ENCODE measurements at regions not wholly inside any gene's neighbourhood (a gene's known extent, or its start where the extent isn't known, plus 50 kb on each side); places are given as distances from the start of the nearest gene placed in this dataset.

GRCh38 chr16:17524656-17525055 is 53.9 kb upstream of the XYLT1 start:
- intact Hi-C loops (cut with DNase I; ENCODE audit: low total_unique reads), result no loop called here
- no peaks in the 10 kb centered on the region for H3K9me3 ChIP-seq
- TF ChIP-seq, protein P1, sequence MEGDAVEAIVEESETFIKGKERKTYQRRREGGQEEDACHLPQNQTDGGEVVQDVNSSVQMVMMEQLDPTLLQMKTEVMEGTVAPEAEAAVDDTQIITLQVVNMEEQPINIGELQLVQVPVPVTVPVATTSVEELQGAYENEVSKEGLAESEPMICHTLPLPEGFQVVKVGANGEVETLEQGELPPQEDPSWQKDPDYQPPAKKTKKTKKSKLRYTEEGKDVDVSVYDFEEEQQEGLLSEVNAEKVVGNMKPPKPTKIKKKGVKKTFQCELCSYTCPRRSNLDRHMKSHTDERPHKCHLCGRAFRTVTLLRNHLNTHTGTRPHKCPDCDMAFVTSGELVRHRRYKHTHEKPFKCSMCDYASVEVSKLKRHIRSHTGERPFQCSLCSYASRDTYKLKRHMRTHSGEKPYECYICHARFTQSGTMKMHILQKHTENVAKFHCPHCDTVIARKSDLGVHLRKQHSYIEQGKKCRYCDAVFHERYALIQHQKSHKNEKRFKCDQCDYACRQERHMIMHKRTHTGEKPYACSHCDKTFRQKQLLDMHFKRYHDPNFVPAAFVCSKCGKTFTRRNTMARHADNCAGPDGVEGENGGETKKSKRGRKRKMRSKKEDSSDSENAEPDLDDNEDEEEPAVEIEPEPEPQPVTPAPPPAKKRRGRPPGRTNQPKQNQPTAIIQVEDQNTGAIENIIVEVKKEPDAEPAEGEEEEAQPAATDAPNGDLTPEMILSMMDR (IDR thresholded peaks at IDR 0.05), result no peak
- no peak for TF ChIP-seq POLR2A (IDR thresholded peaks at IDR 0.05)
- no peaks in the 10 kb centered on the region for H3K27me3 ChIP-seq
- no peaks in the 10 kb centered on the region for H3K4me1 ChIP-seq
- no peak for DNase-seq
- H3K36me3 ChIP-seq, result no peaks in the 10 kb centered on the region
- H3K4me3 ChIP-seq, result no peak overlapping the region
- no peak overlapping the region for H3K27ac ChIP-seq

DNA sequence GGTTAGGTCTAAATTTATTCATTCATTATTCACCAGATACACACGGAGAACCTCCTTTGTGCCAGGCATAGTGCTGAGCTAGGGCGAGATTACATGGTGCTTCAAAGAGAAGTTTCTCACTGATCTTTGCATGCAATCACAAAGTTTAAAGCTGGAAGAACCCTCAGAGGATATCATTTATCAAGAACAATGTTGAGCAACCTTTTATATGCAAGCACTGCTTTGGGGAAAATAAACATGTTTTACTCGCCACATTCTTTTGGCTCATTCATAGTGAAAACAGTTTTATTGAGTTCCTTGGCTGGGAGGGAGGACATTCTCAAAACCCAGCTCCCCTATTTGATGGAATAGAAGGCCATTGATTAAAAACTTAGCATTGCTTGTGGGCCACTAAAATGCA is 49.8 kb upstream of the XYLT1 start:
- Histone ChIP-seq H3K4me3 (no peak overlapping the region), H3K9me3 (no peaks in the 10 kb centered on the region), H3K4me1 (no peaks in the 10 kb centered on the region), H3K27ac (no peak overlapping the region), H3K27me3 (no peaks in the 10 kb centered on the region), H3K36me3 (no peaks in the 10 kb centered on the region)
- no peak for DNase-seq
- intact Hi-C loops (cut with DNase I; ENCODE audit: low total_unique reads), result no loop called here
- TF ChIP-seq POLR2A (IDR thresholded peaks at IDR 0.05), result no peak
- TF ChIP-seq, protein P1 (IDR thresholded peaks at IDR 0.05), result no peak
